ENCODE measurements at regions not wholly inside any gene's neighbourhood (a gene's known extent, or its start where the extent isn't known, plus 50 kb on each side); places are given as distances from the start of the nearest gene placed in this dataset.

DNA sequence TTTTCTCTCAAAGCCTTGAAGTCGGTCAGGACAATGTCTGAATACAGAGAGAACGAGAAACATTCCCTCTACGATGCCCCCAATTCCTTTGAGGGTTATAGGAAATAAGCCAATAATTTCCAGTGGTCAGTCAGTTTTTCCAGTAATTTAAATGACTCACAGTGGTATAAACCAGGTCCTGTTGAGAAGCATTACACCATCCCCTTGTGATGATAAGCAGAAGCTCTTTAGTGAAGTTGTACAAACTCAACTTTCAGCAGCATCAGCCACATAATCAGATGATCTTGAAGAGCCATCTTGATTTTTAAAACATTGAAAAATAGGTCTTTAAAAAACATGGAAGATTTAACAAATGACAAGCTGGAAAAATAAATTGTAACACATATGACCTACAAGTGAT lies 173.9 kb upstream of the ZNF462 start:
- TF ChIP-seq EZH2phosphoT487 (IDR thresholded peaks at IDR 0.05; ENCODE audit: low read length) (no peak), EZH2 (optimal IDR thresholded peaks at IDR 0.05; ENCODE audit: low read depth, low read length) (no peak)
- TF ChIP-seq, protein P1, sequence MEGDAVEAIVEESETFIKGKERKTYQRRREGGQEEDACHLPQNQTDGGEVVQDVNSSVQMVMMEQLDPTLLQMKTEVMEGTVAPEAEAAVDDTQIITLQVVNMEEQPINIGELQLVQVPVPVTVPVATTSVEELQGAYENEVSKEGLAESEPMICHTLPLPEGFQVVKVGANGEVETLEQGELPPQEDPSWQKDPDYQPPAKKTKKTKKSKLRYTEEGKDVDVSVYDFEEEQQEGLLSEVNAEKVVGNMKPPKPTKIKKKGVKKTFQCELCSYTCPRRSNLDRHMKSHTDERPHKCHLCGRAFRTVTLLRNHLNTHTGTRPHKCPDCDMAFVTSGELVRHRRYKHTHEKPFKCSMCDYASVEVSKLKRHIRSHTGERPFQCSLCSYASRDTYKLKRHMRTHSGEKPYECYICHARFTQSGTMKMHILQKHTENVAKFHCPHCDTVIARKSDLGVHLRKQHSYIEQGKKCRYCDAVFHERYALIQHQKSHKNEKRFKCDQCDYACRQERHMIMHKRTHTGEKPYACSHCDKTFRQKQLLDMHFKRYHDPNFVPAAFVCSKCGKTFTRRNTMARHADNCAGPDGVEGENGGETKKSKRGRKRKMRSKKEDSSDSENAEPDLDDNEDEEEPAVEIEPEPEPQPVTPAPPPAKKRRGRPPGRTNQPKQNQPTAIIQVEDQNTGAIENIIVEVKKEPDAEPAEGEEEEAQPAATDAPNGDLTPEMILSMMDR (IDR thresholded peaks at IDR 0.05; ENCODE audit: low read length): no peak

All from MM.1S (cell line).